Mucosa of rectum (tissue), 2 donors: ENCODE measurements at regions not wholly inside any gene's neighbourhood (a gene's known extent, or its start where the extent isn't known, plus 50 kb on each side); places are given as distances from the start of the nearest gene placed in this dataset.

Source experiments
- H3K27ac ChIP-seq, 2 donors: one replicate each; pipeline ENCODE4 v1.7.0; 2013; ENCODE audit warnings: inconsistent platforms in 2 of 2, low read depth in 2 of 2, low read length in 2 of 2
- H3K27me3 ChIP-seq, 2 donors: one replicate each; pipeline ENCODE4 v1.7.0; 2013; ENCODE audit warnings: low read length in 2 of 2; ENCODE audit not compliant: control insufficient read depth in 2 of 2, insufficient read depth in 2 of 2
- H3K36me3 ChIP-seq, 2 donors: one replicate each; pipeline ENCODE4 v1.7.0; 2013; ENCODE audit warnings: low read length in 2 of 2; ENCODE audit not compliant: control insufficient read depth in 2 of 2, insufficient read depth in 2 of 2
- H3K4me1 ChIP-seq, 2 donors: one replicate each; pipeline ENCODE4 v1.7.0; 2013; ENCODE audit warnings: low read length in 2 of 2, mild to moderate bottlenecking in 1 of 2; ENCODE audit not compliant: control insufficient read depth in 2 of 2, insufficient read depth in 2 of 2
- H3K4me3 ChIP-seq, 2 donors: one replicate each; pipeline ENCODE4 v1.7.0; 2013; ENCODE audit warnings: low read length in 2 of 2
- H3K9ac ChIP-seq, 2 donors: one replicate each; pipeline ENCODE4 v1.7.0; 2013; ENCODE audit warnings: low read length in 2 of 2, low read depth in 1 of 2, mild to moderate bottlenecking in 1 of 2
- H3K9me3 ChIP-seq, 2 donors: one replicate each; pipeline ENCODE4 v1.7.0; 2013; ENCODE audit warnings: low read length in 2 of 2; ENCODE audit not compliant: control insufficient read depth in 2 of 2
- donor health status: healthy.
- donor health status: Normal muscosa, but diverticular disease.

GRCh38 chr3:153426803-153427202, 264.8 kb downstream of the RAP2B start:
- H3K9ac ChIP-seq, result no peak overlapping the region
- H3K27me3 ChIP-seq, result no peaks in the 10 kb centered on the region

GRCh38 chr3:153429821-153430220, 267.8 kb downstream of the RAP2B start:
- H3K4me1 ChIP-seq, result no peaks in the 10 kb centered on the region
- H3K27me3 ChIP-seq, result no peaks in the 10 kb centered on the region
- H3K4me3 ChIP-seq, result no peak overlapping the region
- no peaks in the 10 kb centered on the region for H3K9me3 ChIP-seq
- H3K9ac ChIP-seq, result no peak overlapping the region
- H3K36me3 ChIP-seq, result no peaks in the 10 kb centered on the region
- H3K27ac ChIP-seq, result no peak overlapping the region

More at GRCh38 chr3:153426803-153427202, 264.8 kb downstream of the RAP2B start:
- peaks cover 4 to 9% of the 10 kb centered on the region in 2 donors for H3K9me3 ChIP-seq
- no peaks in the 10 kb centered on the region for H3K36me3 ChIP-seq
- H3K4me3 ChIP-seq, result no peak overlapping the region
- no peaks in the 10 kb centered on the region for H3K4me1 ChIP-seq
- H3K27ac ChIP-seq, result no peak overlapping the region

DNA sequence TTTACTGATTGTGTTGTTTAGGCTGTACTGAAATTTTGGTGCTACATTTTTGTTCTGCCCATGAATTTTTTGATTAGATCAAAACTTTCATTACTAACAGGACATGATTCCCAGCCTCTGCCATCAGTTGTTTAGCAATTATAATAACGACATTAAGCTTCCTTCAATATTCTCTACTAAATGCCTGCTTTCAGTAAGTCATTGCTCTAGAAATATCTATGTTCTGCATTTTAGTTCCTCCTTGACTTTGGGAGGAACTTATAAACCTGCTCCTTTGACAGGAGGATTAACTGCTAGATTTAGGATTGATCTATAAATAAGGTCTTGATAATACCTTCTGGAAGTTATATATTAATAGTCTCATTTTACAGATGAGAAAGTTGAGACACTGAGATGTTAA, 269.1 kb downstream of the RAP2B start:
- Histone ChIP-seq H3K4me3 (no peak overlapping the region), H3K27me3 (no peaks in the 10 kb centered on the region), H3K4me1 (no peaks in the 10 kb centered on the region), H3K9ac (no peak overlapping the region), H3K27ac (no peak overlapping the region), H3K36me3 (no peaks in the 10 kb centered on the region), H3K9me3 (no peaks in the 10 kb centered on the region)

DNA sequence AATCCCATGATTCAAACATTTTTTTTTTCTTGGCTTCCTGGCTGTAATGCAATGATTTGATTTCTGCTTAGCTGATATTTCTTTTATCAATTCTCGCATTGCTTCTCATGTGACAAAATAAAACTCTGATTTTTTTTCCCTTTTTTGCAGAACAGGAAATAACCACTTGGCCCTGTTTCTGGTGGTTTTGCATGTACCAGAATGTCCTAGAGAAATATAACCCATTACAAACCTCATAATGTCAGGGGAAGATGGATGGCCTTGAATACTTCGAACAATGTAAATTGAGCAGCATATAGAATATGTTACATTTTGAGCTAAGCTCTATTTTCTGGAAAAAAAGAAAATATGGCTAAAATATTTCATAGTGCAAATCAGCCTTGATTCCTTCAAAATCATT, 275.6 kb downstream of the RAP2B start:
- no peaks in the 10 kb centered on the region for H3K36me3 ChIP-seq
- H3K9me3 ChIP-seq, result no peaks in the 10 kb centered on the region
- H3K9ac ChIP-seq, result no peak overlapping the region
- no peaks in the 10 kb centered on the region for H3K27me3 ChIP-seq
- H3K27ac ChIP-seq, result no peak overlapping the region
- no peak overlapping the region for H3K4me3 ChIP-seq
- H3K4me1 ChIP-seq, result no peaks in the 10 kb centered on the region

- no peaks in the 10 kb centered on the region for H3K4me1 ChIP-seq
Observed at GRCh38 chr3:153438271-153438670, 276.2 kb downstream of the RAP2B start.

GRCh38 chr3:153439780-153440179, 277.8 kb downstream of the RAP2B start:
- Histone ChIP-seq H3K9me3 (no peaks in the 10 kb centered on the region), H3K27me3 (no peaks in the 10 kb centered on the region), H3K27ac (no peak overlapping the region), H3K4me1 (no peaks in the 10 kb centered on the region), H3K4me3 (no peak overlapping the region), H3K9ac (no peak overlapping the region), H3K36me3 (no peaks in the 10 kb centered on the region)

More at GRCh38 chr3:153438271-153438670, 276.2 kb downstream of the RAP2B start:
- Histone ChIP-seq H3K27me3 (no peaks in the 10 kb centered on the region), H3K27ac (no peak overlapping the region), H3K4me3 (no peak overlapping the region), H3K36me3 (no peaks in the 10 kb centered on the region), H3K9ac (no peak overlapping the region), H3K9me3 (no peaks in the 10 kb centered on the region)

GRCh38 chr3:153440311-153440710, 278.3 kb downstream of the RAP2B start:
- no peaks in the 10 kb centered on the region for H3K27me3 ChIP-seq
- H3K36me3 ChIP-seq, result no peaks in the 10 kb centered on the region
- H3K4me3 ChIP-seq, result no peak overlapping the region
- no peaks in the 10 kb centered on the region for H3K9me3 ChIP-seq
- no peak overlapping the region for H3K27ac ChIP-seq
- H3K9ac ChIP-seq, result no peak overlapping the region
- H3K4me1 ChIP-seq, result no peaks in the 10 kb centered on the region

- Histone ChIP-seq H3K4me3 (no peak overlapping the region), H3K36me3 (no peaks in the 10 kb centered on the region), H3K27me3 (no peaks in the 10 kb centered on the region), H3K27ac (no peak overlapping the region), H3K9ac (no peak overlapping the region), H3K4me1 (no peaks in the 10 kb centered on the region), H3K9me3 (no peaks in the 10 kb centered on the region)
Observed at GRCh38 chr3:153442386-153442785, 280.4 kb downstream of the RAP2B start.

GRCh38 chr3:153442799-153443487, 280.9 kb downstream of the RAP2B start:
- no peak overlapping the region for H3K4me3 ChIP-seq
- H3K9me3 ChIP-seq, result no peaks in the 10 kb centered on the region
- H3K9ac ChIP-seq, result no peak overlapping the region
- H3K4me1 ChIP-seq, result no peaks in the 10 kb centered on the region
- no peaks in the 10 kb centered on the region for H3K27me3 ChIP-seq
- H3K36me3 ChIP-seq, result no peaks in the 10 kb centered on the region
- H3K27ac ChIP-seq, result no peak overlapping the region

- Histone ChIP-seq H3K4me3 (no peak overlapping the region), H3K4me1 (no peaks in the 10 kb centered on the region), H3K27me3 (no peaks in the 10 kb centered on the region), H3K27ac (no peak overlapping the region), H3K36me3 (no peaks in the 10 kb centered on the region), H3K9ac (no peak overlapping the region), H3K9me3 (no peaks in the 10 kb centered on the region)
Observed at GRCh38 chr3:153443961-153444360, 281.9 kb downstream of the RAP2B start.
